NCI-H82 (cell line): ENCODE measurements at regions not wholly inside any gene's neighbourhood (a gene's known extent, or its start where the extent isn't known, plus 50 kb on each side); places are given as distances from the start of the nearest gene placed in this dataset.
"Not testable (repeated sequence)": the region's sequence is repeated elsewhere in the genome, so short reads cannot be mapped to it uniquely, and the experiment has no call there.

Experiments
- DNase-seq: peaks from one replicate; lab custom pipeline; 2025; lab: John Stamatoyannopoulos, UW

- peak; percentile 41 for DNase-seq
Observed at GRCh38 chr20:29533566-29534177, 1723.8 kb upstream of the DEFB115 start.

- not testable (repeated sequence) for DNase-seq
Observed at GRCh38 chr20:29566901-29567635, 1690.4 kb upstream of the DEFB115 start.

- not testable (repeated sequence) for DNase-seq
Observed at GRCh38 chr20:29567671-29568070, 1689.8 kb upstream of the DEFB115 start.

DNA sequence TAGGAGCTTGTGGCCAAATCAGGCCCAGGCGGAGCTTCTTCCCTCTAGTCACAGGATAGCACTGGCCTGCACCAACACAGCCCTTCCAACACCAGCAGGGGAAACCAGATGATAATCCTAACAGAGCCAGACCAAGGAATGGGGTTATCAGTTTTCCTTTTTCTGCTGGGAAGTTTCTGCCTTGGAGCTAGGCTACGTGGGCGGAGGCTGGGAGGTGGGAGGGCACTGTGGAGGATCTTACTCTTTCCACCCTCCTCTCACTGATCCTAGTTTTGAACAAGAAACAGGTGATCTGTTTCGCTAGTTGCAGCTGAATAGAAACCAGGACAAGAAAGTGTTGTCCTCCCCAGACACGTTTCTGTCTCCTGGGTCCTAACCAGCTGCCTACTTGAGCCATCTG, 1687.3 kb upstream of the DEFB115 start:
- not testable (repeated sequence) for DNase-seq

- not testable (repeated sequence) for DNase-seq
Observed at GRCh38 chr20:29589530-29589929, 1667.9 kb upstream of the DEFB115 start.

DNA sequence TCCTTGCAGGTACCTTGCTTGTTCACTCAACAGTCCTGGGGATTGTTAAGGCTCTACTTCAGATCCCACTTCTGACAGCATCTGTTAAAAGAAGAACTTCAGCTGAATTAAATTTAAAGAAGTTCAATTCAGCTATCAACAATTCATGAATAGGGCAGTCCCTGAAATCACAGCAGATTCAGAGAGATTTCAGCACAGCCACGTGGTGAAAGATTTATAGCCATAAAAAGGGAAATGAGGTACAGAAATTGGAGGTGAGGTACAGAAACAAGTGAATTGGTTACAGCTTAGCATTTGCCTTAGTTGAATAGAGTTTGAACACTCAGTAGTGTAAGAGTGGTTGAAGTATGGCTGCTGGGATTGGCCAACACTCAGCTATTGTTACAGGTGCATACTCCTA, 1653.3 kb upstream of the DEFB115 start:
- not testable (repeated sequence) for DNase-seq

DNA sequence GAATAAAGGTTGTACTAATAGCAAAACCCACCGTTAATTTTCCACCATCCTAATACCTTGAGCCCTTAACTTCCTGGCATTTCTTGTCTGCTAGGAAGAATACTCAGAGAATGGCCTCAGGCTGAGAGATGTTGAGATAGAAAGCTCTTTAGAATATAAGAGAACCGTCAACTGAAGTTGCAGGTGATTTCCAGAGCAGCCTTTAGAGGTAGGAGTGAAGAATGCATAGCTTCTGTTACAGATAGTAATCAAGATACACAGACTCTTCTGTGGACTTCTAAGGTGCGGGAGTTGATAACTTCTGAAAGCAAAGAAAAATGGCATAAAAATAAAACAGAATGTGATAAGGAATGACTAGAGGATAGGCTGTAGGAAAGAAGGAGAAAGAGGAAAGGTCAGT, 1651.3 kb upstream of the DEFB115 start:
- DNase-seq, result not testable (repeated sequence)

DNA sequence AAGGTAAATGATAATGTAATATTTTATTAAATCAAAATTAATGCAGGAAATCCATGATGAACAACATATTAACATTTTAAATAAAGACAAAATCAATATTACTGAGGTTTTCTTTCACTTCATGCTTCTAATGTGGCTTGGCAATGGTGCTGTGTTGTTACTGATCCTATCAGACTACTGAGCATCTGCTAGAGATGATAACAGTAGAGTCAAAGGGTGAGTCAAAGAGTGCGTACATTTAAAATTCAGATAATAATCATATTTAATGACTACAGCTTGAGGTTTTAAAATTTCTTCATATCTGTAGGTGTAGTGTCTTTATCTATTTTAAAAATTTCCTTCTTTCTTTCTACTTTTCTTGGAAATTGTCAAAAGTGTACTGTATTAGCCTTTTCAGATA, 1628.1 kb upstream of the DEFB115 start:
- not testable (repeated sequence) for DNase-seq
